ENCODE measurements at regions not wholly inside any gene's neighbourhood (a gene's known extent, or its start where the extent isn't known, plus 50 kb on each side); places are given as distances from the start of the nearest gene placed in this dataset.

DNA sequence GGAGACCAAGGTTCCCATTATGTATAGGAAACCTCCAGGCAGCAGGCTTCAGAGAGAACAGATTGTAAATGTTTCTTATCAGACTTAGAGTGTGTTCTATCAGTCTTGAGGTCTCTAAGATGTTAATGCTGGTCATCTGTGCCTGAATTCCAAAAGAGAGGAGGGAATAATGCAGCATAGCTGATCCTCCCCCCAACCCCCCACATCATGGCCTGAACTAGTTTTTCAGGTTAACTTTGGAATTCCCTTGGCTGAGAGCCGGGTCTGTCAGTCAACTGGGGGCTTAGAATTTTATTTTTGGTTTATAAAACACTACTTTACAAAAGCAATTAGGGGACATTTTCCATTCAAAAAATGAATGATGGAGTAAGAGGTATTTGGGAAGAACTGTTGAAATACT, 184.3 kb downstream of the NEBL start:
- H3K4me3 ChIP-seq (ENCODE audit: control insufficient read depth in 2 of 3, extremely low read depth in 1 of 3, insufficient read depth in 2 of 3, low read depth in 1 of 3, low read length in 3 of 3) = no peak overlapping the region
- TF ChIP-seq EZH2 (IDR thresholded peaks at IDR 0.05; ENCODE audit: low read length) (no peak), CTCF (optimal IDR thresholded peaks at IDR 0.05 in 1 of 3, IDR thresholded peaks at IDR 0.05 in 1 of 3, conservative IDR thresholded peaks at IDR 0.05 in 1 of 3; ENCODE audit: extremely low read depth in 1 of 3, insufficient read depth in 2 of 3, low read length in 3 of 3) (no peak)
- H3K36me3 ChIP-seq (ENCODE audit: control insufficient read depth in 2 of 2, extremely low read depth in 1 of 2, insufficient read depth in 2 of 2, low read length in 2 of 2) = no peaks in the 10 kb centered on the region
- H2AFZ ChIP-seq (ENCODE audit: control insufficient read depth, low read length) = no peak overlapping the region
- DNase-seq (ENCODE audit: low read depth, low spot score) = no peak
- H3K27ac ChIP-seq (ENCODE audit: control insufficient read depth, insufficient read depth, low read length) = no peak overlapping the region
- H3K9me3 ChIP-seq (ENCODE audit: control insufficient read depth, low read depth, low read length) = no peaks in the 10 kb centered on the region
- H4K20me1 ChIP-seq (ENCODE audit: control insufficient read depth, extremely low read depth, insufficient read depth, low read length) = no peaks in the 10 kb centered on the region
- no peak overlapping the region for H3K9ac ChIP-seq (ENCODE audit: control insufficient read depth, extremely low read depth, insufficient read depth, low read length)
- H3K4me2 ChIP-seq (ENCODE audit: control insufficient read depth, extremely low read depth, insufficient read depth, low read depth, low read length) = no peak overlapping the region
- H3K4me1 ChIP-seq (ENCODE audit: control insufficient read depth, extremely low read depth, insufficient read depth, low read length) = no peaks in the 10 kb centered on the region
- no peak for FAIRE-seq
- H3K9me1 ChIP-seq (ENCODE audit: control insufficient read depth, extremely low read depth, insufficient read depth, low read length) = no peaks in the 10 kb centered on the region
- dilution Hi-C loops (cut with MboI; ENCODE audit: extremely low pct_ligation_motif_present, low sequenced_read_pairs) = no loop called here
- no peaks in the 10 kb centered on the region for H3K79me2 ChIP-seq (ENCODE audit: control insufficient read depth, insufficient read depth, low read length)
- H3K27me3 ChIP-seq (ENCODE audit: control insufficient read depth, extremely low read depth, insufficient read depth, low read length) = no peaks in the 10 kb centered on the region

GRCh38 chr10:20709708-20710107, 187.4 kb downstream of the NEBL start:
- Histone ChIP-seq H3K79me2 (ENCODE audit: control insufficient read depth, insufficient read depth, low read length) (no peaks in the 10 kb centered on the region), H3K9me3 (ENCODE audit: control insufficient read depth, low read depth, low read length) (no peaks in the 10 kb centered on the region), H3K27ac (ENCODE audit: control insufficient read depth, insufficient read depth, low read length) (no peak overlapping the region), H3K36me3 (ENCODE audit: control insufficient read depth in 2 of 2, extremely low read depth in 1 of 2, insufficient read depth in 2 of 2, low read length in 2 of 2) (no peaks in the 10 kb centered on the region), H3K4me2 (ENCODE audit: control insufficient read depth, extremely low read depth, insufficient read depth, low read depth, low read length) (no peak overlapping the region), H3K9ac (ENCODE audit: control insufficient read depth, extremely low read depth, insufficient read depth, low read length) (no peak overlapping the region), H4K20me1 (ENCODE audit: control insufficient read depth, extremely low read depth, insufficient read depth, low read length) (no peaks in the 10 kb centered on the region), H3K4me1 (ENCODE audit: control insufficient read depth, extremely low read depth, insufficient read depth, low read length) (no peaks in the 10 kb centered on the region), H3K9me1 (ENCODE audit: control insufficient read depth, extremely low read depth, insufficient read depth, low read length) (no peaks in the 10 kb centered on the region), H3K27me3 (ENCODE audit: control insufficient read depth, extremely low read depth, insufficient read depth, low read length) (no peaks in the 10 kb centered on the region), H3K4me3 (ENCODE audit: control insufficient read depth in 2 of 3, extremely low read depth in 1 of 3, insufficient read depth in 2 of 3, low read depth in 1 of 3, low read length in 3 of 3) (no peak overlapping the region), H2AFZ (ENCODE audit: control insufficient read depth, low read length) (no peak overlapping the region)
- dilution Hi-C loops (cut with MboI; ENCODE audit: extremely low pct_ligation_motif_present, low sequenced_read_pairs) = no loop called here
- TF ChIP-seq EZH2 (IDR thresholded peaks at IDR 0.05; ENCODE audit: low read length) = no peak
- TF ChIP-seq CTCF (optimal IDR thresholded peaks at IDR 0.05 in 1 of 3, IDR thresholded peaks at IDR 0.05 in 1 of 3, conservative IDR thresholded peaks at IDR 0.05 in 1 of 3; ENCODE audit: extremely low read depth in 1 of 3, insufficient read depth in 2 of 3, low read length in 3 of 3) = no peak
- DNase-seq (ENCODE audit: low read depth, low spot score) (no peak), FAIRE-seq (no peak)

All from keratinocyte (primary cell).